GM18870 (cell line): ENCODE measurements at regions not wholly inside any gene's neighbourhood (a gene's known extent, or its start where the extent isn't known, plus 50 kb on each side); places are given as distances from the start of the nearest gene placed in this dataset.
"Not testable (repeated sequence)": the region's sequence is repeated elsewhere in the genome, so short reads cannot be mapped to it uniquely, and the experiment has no call there.

Experiments used
- ATAC-seq: cut with Tn5 transposase; IDR thresholded peaks from one replicate; pipeline ENCODE4 v1.9.1; 2021; ENCODE audit warnings: moderate library complexity; ENCODE audit not compliant: unreplicated experiment

- ATAC-seq = no peak
Observed at GRCh38 chr4:75289914-75290582, 224.2 kb downstream of the RCHY1 start.

GRCh38 chr4:75287738-75288517, 226.3 kb downstream of the RCHY1 start:
- ATAC-seq = no peak

- no peak for ATAC-seq
Observed at GRCh38 chr4:75285837-75286236, 228.4 kb downstream of the RCHY1 start.

GRCh38 chr4:75284831-75285230, 229.4 kb downstream of the RCHY1 start:
- no peak for ATAC-seq

GRCh38 chr4:75280461-75280860, 233.7 kb downstream of the RCHY1 start:
- ATAC-seq = not testable (repeated sequence)

- ATAC-seq = no peak
Observed at GRCh38 chr4:75259306-75259705, 254.9 kb downstream of the RCHY1 start.

- no peak for ATAC-seq
Observed at GRCh38 chr4:75255261-75255660, 258.9 kb downstream of the RCHY1 start.

- ATAC-seq = no peak
Observed at GRCh38 chr4:75254745-75255144, 259.5 kb downstream of the RCHY1 start.

GRCh38 chr4:75253094-75253493, 261.1 kb downstream of the RCHY1 start:
- ATAC-seq = not testable (repeated sequence)

- peak; percentile 80 for ATAC-seq
Observed at GRCh38 chr4:75251547-75251946, 262.7 kb downstream of the RCHY1 start.

GRCh38 chr4:75249739-75250138, 264.5 kb downstream of the RCHY1 start:
- ATAC-seq = no peak

- ATAC-seq = no peak
Observed at GRCh38 chr4:75248770-75249407, 265.3 kb downstream of the RCHY1 start.

- ATAC-seq = no peak
Observed at GRCh38 chr4:75244325-75244724, 269.9 kb downstream of the RCHY1 start.

- ATAC-seq = no peak
Observed at GRCh38 chr4:75243570-75243969, 270.6 kb downstream of the RCHY1 start.

GRCh38 chr4:75235359-75235951, 278.7 kb downstream of the RCHY1 start:
- peak; percentile 99 for ATAC-seq

GRCh38 chr4:75232546-75232945, 281.7 kb downstream of the RCHY1 start:
- no peak for ATAC-seq

- peak; percentile 93 for ATAC-seq
Observed at GRCh38 chr4:75229806-75230570, 284.2 kb downstream of the RCHY1 start.

GRCh38 chr4:75213480-75213879, 280.6 kb downstream of the PARM1 start:
- no peak for ATAC-seq

- ATAC-seq = no peak
Observed at GRCh38 chr4:75211422-75211821, 278.5 kb downstream of the PARM1 start.

- ATAC-seq = no peak
Observed at GRCh38 chr4:75207902-75208301, 275.0 kb downstream of the PARM1 start.

GRCh38 chr4:75195111-75195510, 262.2 kb downstream of the PARM1 start:
- no peak for ATAC-seq
